Activated CD4-positive, alpha-beta T cell treated with anti-CD3 and anti-CD28 coated beads, Interleukin-2, amount 10 ng/mL, durations not matched to agents 7 days and 5 days (primary cell): ENCODE measurements at regions not wholly inside any gene's neighbourhood (a gene's known extent, or its start where the extent isn't known, plus 50 kb on each side); places are given as distances from the start of the nearest gene placed in this dataset.
"Not testable (repeated sequence)": the region's sequence is repeated elsewhere in the genome, so short reads cannot be mapped to it uniquely, and the experiment has no call there.

ENCODE experiments used
- CTCF ChIA-PET: fragments of 350-600 bp; sonication (Branson Sonifier 250); formaldehyde crosslinking; loops from one replicate; lab custom pipeline; 2021; ENCODE audit warnings: antibody characterized with exemption; lab: Charles Lee
- POLR2A ChIA-PET: fragments of 350-600 bp; sonication (Branson Sonifier 250); formaldehyde crosslinking; loops from one replicate; lab custom pipeline; 2021; ENCODE audit warnings: antibody characterized with exemption; lab: Charles Lee
- DNase-seq: peaks from one replicate; pipeline ENCODE4 v3.0.0-alpha.2; 2020
- H3K27ac Mint-ChIP-seq: one replicate; pipeline ENCODE4 v1.8.0; 2021; ENCODE audit warnings: mild to moderate bottlenecking, moderate library complexity, mixed read lengths
- H3K27me3 Mint-ChIP-seq: one replicate; pipeline ENCODE4 v1.8.0; 2021; ENCODE audit warnings: mixed read lengths
- H3K36me3 Mint-ChIP-seq: one replicate; pipeline ENCODE4 v1.8.0; 2021; ENCODE audit warnings: low read depth, mixed read lengths
- H3K4me1 Mint-ChIP-seq: one replicate; pipeline ENCODE4 v1.8.0; 2021; ENCODE audit warnings: mixed read lengths
- H3K4me3 Mint-ChIP-seq: one replicate; pipeline ENCODE4 v1.8.0; 2021; ENCODE audit warnings: mild to moderate bottlenecking, moderate library complexity, mixed read lengths
- H3K9me3 Mint-ChIP-seq: one replicate; pipeline ENCODE4 v1.8.0; 2021; ENCODE audit warnings: mixed read lengths

- POLR2A ChIA-PET: no interaction called here
- DNase-seq: no peak
- H3K36me3 Mint-ChIP-seq: no peaks in the 10 kb centered on the region
- no peaks in the 10 kb centered on the region for H3K4me1 Mint-ChIP-seq
- no peak overlapping the region for H3K27ac Mint-ChIP-seq
- no peaks in the 10 kb centered on the region for H3K9me3 Mint-ChIP-seq
- CTCF ChIA-PET: no interaction called here
- H3K27me3 Mint-ChIP-seq: no peaks in the 10 kb centered on the region
- H3K4me3 Mint-ChIP-seq: no peak overlapping the region
Observed at GRCh38 chrX:121733514-121733913, 686.1 kb downstream of the GLUD2 start.

- CTCF ChIA-PET: no interaction called here
- no peak for DNase-seq
- Mint-ChIP-seq H3K4me1 (no peaks in the 10 kb centered on the region), H3K36me3 (no peaks in the 10 kb centered on the region), H3K27ac (no peak overlapping the region), H3K9me3 (no peaks in the 10 kb centered on the region), H3K4me3 (no peak overlapping the region), H3K27me3 (no peaks in the 10 kb centered on the region)
- POLR2A ChIA-PET: no interaction called here
Observed at GRCh38 chrX:121746105-121746504, 698.7 kb downstream of the GLUD2 start.

GRCh38 chrX:121753602-121754001 is 706.2 kb downstream of the GLUD2 start:
- H3K36me3 Mint-ChIP-seq, H3K27ac Mint-ChIP-seq, DNase-seq, H3K9me3 Mint-ChIP-seq, POLR2A ChIA-PET, CTCF ChIA-PET, H3K27me3 Mint-ChIP-seq, H3K4me1 Mint-ChIP-seq, H3K4me3 Mint-ChIP-seq: not testable (repeated sequence)

- no peak for DNase-seq
- no peaks in the 10 kb centered on the region for H3K27me3 Mint-ChIP-seq
- H3K27ac Mint-ChIP-seq: no peak overlapping the region
- no peaks in the 10 kb centered on the region for H3K36me3 Mint-ChIP-seq
- H3K9me3 Mint-ChIP-seq: no peaks in the 10 kb centered on the region
- no peak overlapping the region for H3K4me3 Mint-ChIP-seq
- no peaks in the 10 kb centered on the region for H3K4me1 Mint-ChIP-seq
- ChIA-PET POLR2A (no interaction called here), CTCF (no interaction called here)
Observed at GRCh38 chrX:121754301-121754700, 706.9 kb downstream of the GLUD2 start.

- CTCF ChIA-PET: no interaction called here
- H3K4me1 Mint-ChIP-seq: no peaks in the 10 kb centered on the region
- DNase-seq: no peak
- no peak overlapping the region for H3K4me3 Mint-ChIP-seq
- no peaks in the 10 kb centered on the region for H3K9me3 Mint-ChIP-seq
- no peaks in the 10 kb centered on the region for H3K36me3 Mint-ChIP-seq
- H3K27me3 Mint-ChIP-seq: no peaks in the 10 kb centered on the region
- no peak overlapping the region for H3K27ac Mint-ChIP-seq
- POLR2A ChIA-PET: no interaction called here
Observed at GRCh38 chrX:121755541-121755940, 708.1 kb downstream of the GLUD2 start.

GRCh38 chrX:121761845-121762244 is 714.4 kb downstream of the GLUD2 start:
- H3K27me3 Mint-ChIP-seq: no peaks in the 10 kb centered on the region
- H3K27ac Mint-ChIP-seq: no peak overlapping the region
- H3K4me1 Mint-ChIP-seq: no peaks in the 10 kb centered on the region
- ChIA-PET CTCF (no interaction called here), POLR2A (no interaction called here)
- no peaks in the 10 kb centered on the region for H3K36me3 Mint-ChIP-seq
- H3K4me3 Mint-ChIP-seq: no peak overlapping the region
- H3K9me3 Mint-ChIP-seq: no peaks in the 10 kb centered on the region
- no peak for DNase-seq

- no peak for DNase-seq
- Mint-ChIP-seq H3K9me3 (no peaks in the 10 kb centered on the region), H3K27me3 (no peaks in the 10 kb centered on the region), H3K36me3 (no peaks in the 10 kb centered on the region), H3K27ac (no peak overlapping the region), H3K4me3 (no peak overlapping the region), H3K4me1 (no peaks in the 10 kb centered on the region)
- POLR2A ChIA-PET: no interaction called here
- CTCF ChIA-PET: no interaction called here
Observed at GRCh38 chrX:121763671-121764070, 716.3 kb downstream of the GLUD2 start.

GRCh38 chrX:121768210-121768609 is 720.8 kb downstream of the GLUD2 start:
- H3K36me3 Mint-ChIP-seq, H3K4me1 Mint-ChIP-seq, DNase-seq, H3K9me3 Mint-ChIP-seq, POLR2A ChIA-PET, H3K4me3 Mint-ChIP-seq, H3K27ac Mint-ChIP-seq, CTCF ChIA-PET, H3K27me3 Mint-ChIP-seq: not testable (repeated sequence)

GRCh38 chrX:121781991-121782390 is 734.6 kb downstream of the GLUD2 start:
- DNase-seq: no peak
- Mint-ChIP-seq H3K4me1 (no peaks in the 10 kb centered on the region), H3K27ac (no peak overlapping the region), H3K27me3 (no peaks in the 10 kb centered on the region), H3K9me3 (no peaks in the 10 kb centered on the region), H3K4me3 (no peak overlapping the region), H3K36me3 (no peaks in the 10 kb centered on the region)
- CTCF ChIA-PET: no interaction called here
- POLR2A ChIA-PET: no interaction called here

- no peak for DNase-seq
- H3K27ac Mint-ChIP-seq: no peak overlapping the region
- ChIA-PET CTCF (no interaction called here), POLR2A (no interaction called here)
- H3K9me3 Mint-ChIP-seq: no peaks in the 10 kb centered on the region
- no peaks in the 10 kb centered on the region for H3K36me3 Mint-ChIP-seq
- no peak overlapping the region for H3K4me3 Mint-ChIP-seq
- H3K27me3 Mint-ChIP-seq: no peaks in the 10 kb centered on the region
- no peaks in the 10 kb centered on the region for H3K4me1 Mint-ChIP-seq
Observed at GRCh38 chrX:121782544-121782943, 735.1 kb downstream of the GLUD2 start.

GRCh38 chrX:121782976-121783375 is 735.6 kb downstream of the GLUD2 start:
- no peak for DNase-seq
- Mint-ChIP-seq H3K4me3 (no peak overlapping the region), H3K9me3 (no peaks in the 10 kb centered on the region), H3K27ac (no peak overlapping the region), H3K4me1 (no peaks in the 10 kb centered on the region), H3K36me3 (no peaks in the 10 kb centered on the region), H3K27me3 (no peaks in the 10 kb centered on the region)
- ChIA-PET POLR2A (no interaction called here), CTCF (no interaction called here)

GRCh38 chrX:121802881-121803412 is 755.5 kb downstream of the GLUD2 start:
- H3K9me3 Mint-ChIP-seq: no peaks in the 10 kb centered on the region
- CTCF ChIA-PET: no interaction called here
- no peaks in the 10 kb centered on the region for H3K36me3 Mint-ChIP-seq
- no peak overlapping the region for H3K27ac Mint-ChIP-seq
- no peaks in the 10 kb centered on the region for H3K4me1 Mint-ChIP-seq
- no peak overlapping the region for H3K4me3 Mint-ChIP-seq
- no peaks in the 10 kb centered on the region for H3K27me3 Mint-ChIP-seq
- DNase-seq: no peak
- POLR2A ChIA-PET: no interaction called here

- CTCF ChIA-PET: no interaction called here
- H3K36me3 Mint-ChIP-seq: no peaks in the 10 kb centered on the region
- no peak for DNase-seq
- no peak overlapping the region for H3K4me3 Mint-ChIP-seq
- H3K27ac Mint-ChIP-seq: no peak overlapping the region
- H3K9me3 Mint-ChIP-seq: no peaks in the 10 kb centered on the region
- H3K4me1 Mint-ChIP-seq: no peaks in the 10 kb centered on the region
- POLR2A ChIA-PET: no interaction called here
- no peaks in the 10 kb centered on the region for H3K27me3 Mint-ChIP-seq
Observed at GRCh38 chrX:121823406-121823805, 776.0 kb downstream of the GLUD2 start.

GRCh38 chrX:121831601-121832000 is 784.2 kb downstream of the GLUD2 start:
- ChIA-PET CTCF (no interaction called here), POLR2A (no interaction called here)
- Mint-ChIP-seq H3K27ac (no peak overlapping the region), H3K4me3 (no peak overlapping the region), H3K27me3 (no peaks in the 10 kb centered on the region), H3K4me1 (no peaks in the 10 kb centered on the region), H3K36me3 (no peaks in the 10 kb centered on the region), H3K9me3 (no peaks in the 10 kb centered on the region)
- DNase-seq: no peak
